Glomerular visceral epithelial cell (primary cell): ENCODE measurements at regions not wholly inside any gene's neighbourhood (a gene's known extent, or its start where the extent isn't known, plus 50 kb on each side); places are given as distances from the start of the nearest gene placed in this dataset.

Source experiments
- DNase-seq: peaks from one replicate; pipeline ENCODE4 v3.0.0-alpha.2; 2016; ENCODE audit errors: extremely low spot score

- DNase-seq = no peak
Observed at GRCh38 chr14:95413289-95414215, 93.8 kb upstream of the CLMN start.

GRCh38 chr14:95410838-95411237, 91.1 kb upstream of the CLMN start:
- no peak for DNase-seq

GRCh38 chr14:95409477-95410272, 90.0 kb upstream of the CLMN start:
- no peak for DNase-seq

- no peak for DNase-seq
Observed at GRCh38 chr14:95408731-95409476, 89.2 kb upstream of the CLMN start.

GRCh38 chr14:95407354-95407753, 87.6 kb upstream of the CLMN start:
- DNase-seq = no peak

GRCh38 chr14:95406756-95407277, 87.1 kb upstream of the CLMN start:
- DNase-seq = no peak

GRCh38 chr14:95404583-95404982, 84.9 kb upstream of the CLMN start:
- no peak for DNase-seq

GRCh38 chr14:95402578-95402977, 82.9 kb upstream of the CLMN start:
- DNase-seq = no peak

GRCh38 chr14:95402176-95402575, 82.5 kb upstream of the CLMN start:
- no peak for DNase-seq

GRCh38 chr14:95398630-95399547, 79.2 kb upstream of the CLMN start:
- DNase-seq = no peak

GRCh38 chr14:95397325-95397724, 77.6 kb upstream of the CLMN start:
- DNase-seq = no peak

- no peak for DNase-seq
Observed at GRCh38 chr14:95396221-95396620, 76.5 kb upstream of the CLMN start.

- DNase-seq = no peak
Observed at GRCh38 chr14:95395098-95395737, 75.5 kb upstream of the CLMN start.

GRCh38 chr14:95394297-95395097, 74.8 kb upstream of the CLMN start:
- DNase-seq = no peak

GRCh38 chr14:95392841-95393240, 73.1 kb upstream of the CLMN start:
- no peak for DNase-seq

- no peak for DNase-seq
Observed at GRCh38 chr14:95391331-95391730, 71.6 kb upstream of the CLMN start.

- DNase-seq = no peak
Observed at GRCh38 chr14:95389471-95390011, 69.8 kb upstream of the CLMN start.

- DNase-seq = no peak
Observed at GRCh38 chr14:95388699-95389098, 69.0 kb upstream of the CLMN start.

- DNase-seq = no peak
Observed at GRCh38 chr14:95387826-95388445, 68.2 kb upstream of the CLMN start.
